Endodermal cell (in vitro differentiated cells): ENCODE measurements at regions not wholly inside any gene's neighbourhood (a gene's known extent, or its start where the extent isn't known, plus 50 kb on each side); places are given as distances from the start of the nearest gene placed in this dataset.
A peak's percentile ranks its signal among the peaks of the same experiment; 100 is the strongest.

Experiments used
- DNase-seq: peaks from one replicate; pipeline ENCODE4 v3.0.0-alpha.2; 2017
- H3K27ac ChIP-seq: 2 replicates; pipeline ENCODE4 v1.5.1; 2013; ENCODE audit warnings: mild to moderate bottlenecking, low read depth, low read length, moderate library complexity
- H3K27me3 ChIP-seq: 2 replicates; pipeline ENCODE4 v1.6.1; 2013; ENCODE audit warnings: mild to moderate bottlenecking, low read length, moderate library complexity; ENCODE audit not compliant: insufficient read depth, control insufficient read depth, poor library complexity, severe bottlenecking
- H3K36me3 ChIP-seq: 2 replicates; pipeline ENCODE4 v1.7.0; 2013; ENCODE audit warnings: mild to moderate bottlenecking, low read length, moderate library complexity; ENCODE audit not compliant: control insufficient read depth, insufficient read depth
- H3K4me1 ChIP-seq: one replicate; pipeline ENCODE4 v1.7.0; 2013; ENCODE audit warnings: low read length; ENCODE audit not compliant: control insufficient read depth, insufficient read depth
- H3K4me3 ChIP-seq: 2 replicates; pipeline ENCODE4 v1.5.1; 2013; ENCODE audit warnings: mild to moderate bottlenecking, low read length, moderate library complexity
- H3K9ac ChIP-seq: 2 replicates; pipeline ENCODE4 v1.6.1; 2013; ENCODE audit warnings: mild to moderate bottlenecking, low read length, moderate library complexity; ENCODE audit not compliant: poor library complexity, severe bottlenecking; ENCODE audit errors: extremely low read depth
- H3K9me3 ChIP-seq: 2 replicates; pipeline ENCODE4 v1.6.1; 2013; ENCODE audit warnings: mild to moderate bottlenecking, low read length, moderate library complexity; ENCODE audit not compliant: control insufficient read depth
- H3K27ac Mint-ChIP-seq: 2 replicates; pipeline ENCODE4 v1.8.0; 2020; ENCODE audit warnings: mixed read lengths
- H3K27me3 Mint-ChIP-seq: 2 replicates; pipeline ENCODE4 v1.8.0; 2021; ENCODE audit warnings: mild to moderate bottlenecking, mixed read lengths; ENCODE audit not compliant: insufficient read depth
- H3K36me3 Mint-ChIP-seq: 2 replicates; pipeline ENCODE4 v1.8.0; 2020; ENCODE audit warnings: low read depth, mixed read lengths
- H3K4me1 Mint-ChIP-seq: 2 replicates; pipeline ENCODE4 v1.8.0; 2020; ENCODE audit warnings: mixed read lengths
- H3K4me3 Mint-ChIP-seq: 2 replicates; pipeline ENCODE4 v1.8.0; 2020; ENCODE audit warnings: mild to moderate bottlenecking, moderate library complexity, mixed read lengths
- H3K9me3 Mint-ChIP-seq: 2 replicates; pipeline ENCODE4 v1.8.0; 2020; ENCODE audit warnings: mild to moderate bottlenecking, mixed read lengths
- WGBS, 2 experiments: methylation state at CpG; one replicate each; pipeline versions ENCODE4 v1.1.5 to v1.1.7; 2013; ENCODE audit warnings: missing lambda C conversion rate in 2 of 2, mixed read lengths in 1 of 2; ENCODE audit not compliant: insufficient coverage in 1 of 2, insufficient read length in 1 of 2; 5-methylcytosine and 5-hydroxymethylcytosine counted together
- TF ChIP-seq, protein P1 (sequence below): fragments of 200-600 bp; sonication (generic); conservative IDR thresholded peaks from 2 replicates; pipeline ENCODE4 v1.5.0; 2021; ENCODE audit warnings: antibody characterized with exemption, mild to moderate bottlenecking

- WGBS, 2 experiments: 86 to 94% methylated on average over 3 to 5 of the region's 5 CpGs
- H3K4me1 Mint-ChIP-seq: peaks cover 38% of the 10 kb centered on the region
- H3K4me3 Mint-ChIP-seq: no peak overlapping the region
- Histone ChIP-seq H3K4me1 (peaks cover 11% of the 10 kb centered on the region), H3K27ac (no peak overlapping the region), H3K9me3 (no peaks in the 10 kb centered on the region), H3K9ac (no peak overlapping the region), H3K4me3 (no peak overlapping the region), H3K27me3 (peaks cover 9% of the 10 kb centered on the region), H3K36me3 (no peaks in the 10 kb centered on the region)
- H3K9me3 Mint-ChIP-seq: no peaks in the 10 kb centered on the region
- peak; percentile 38 for DNase-seq
- H3K36me3 Mint-ChIP-seq: no peaks in the 10 kb centered on the region
- H3K27me3 Mint-ChIP-seq: peaks cover 16% of the 10 kb centered on the region
- TF ChIP-seq, protein P1, sequence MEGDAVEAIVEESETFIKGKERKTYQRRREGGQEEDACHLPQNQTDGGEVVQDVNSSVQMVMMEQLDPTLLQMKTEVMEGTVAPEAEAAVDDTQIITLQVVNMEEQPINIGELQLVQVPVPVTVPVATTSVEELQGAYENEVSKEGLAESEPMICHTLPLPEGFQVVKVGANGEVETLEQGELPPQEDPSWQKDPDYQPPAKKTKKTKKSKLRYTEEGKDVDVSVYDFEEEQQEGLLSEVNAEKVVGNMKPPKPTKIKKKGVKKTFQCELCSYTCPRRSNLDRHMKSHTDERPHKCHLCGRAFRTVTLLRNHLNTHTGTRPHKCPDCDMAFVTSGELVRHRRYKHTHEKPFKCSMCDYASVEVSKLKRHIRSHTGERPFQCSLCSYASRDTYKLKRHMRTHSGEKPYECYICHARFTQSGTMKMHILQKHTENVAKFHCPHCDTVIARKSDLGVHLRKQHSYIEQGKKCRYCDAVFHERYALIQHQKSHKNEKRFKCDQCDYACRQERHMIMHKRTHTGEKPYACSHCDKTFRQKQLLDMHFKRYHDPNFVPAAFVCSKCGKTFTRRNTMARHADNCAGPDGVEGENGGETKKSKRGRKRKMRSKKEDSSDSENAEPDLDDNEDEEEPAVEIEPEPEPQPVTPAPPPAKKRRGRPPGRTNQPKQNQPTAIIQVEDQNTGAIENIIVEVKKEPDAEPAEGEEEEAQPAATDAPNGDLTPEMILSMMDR: no peak
- no peak overlapping the region for H3K27ac Mint-ChIP-seq
These were observed 120.0 kb upstream of the ZNF536 start for GRCh38 chr19:30252214-30252613.

- Mint-ChIP-seq H3K27me3 (peaks cover 16% of the 10 kb centered on the region), H3K27ac (no peak overlapping the region), H3K36me3 (no peaks in the 10 kb centered on the region), H3K9me3 (no peaks in the 10 kb centered on the region), H3K4me3 (no peak overlapping the region), H3K4me1 (peaks cover 47% of the 10 kb centered on the region)
- peak; percentile 76 for DNase-seq
- Histone ChIP-seq H3K4me1 (peaks cover 11% of the 10 kb centered on the region), H3K36me3 (no peaks in the 10 kb centered on the region), H3K4me3 (no peak overlapping the region), H3K27ac (no peak overlapping the region), H3K9ac (no peak overlapping the region), H3K9me3 (no peaks in the 10 kb centered on the region), H3K27me3 (peaks cover 9% of the 10 kb centered on the region)
- TF ChIP-seq, protein P1: no peak
- WGBS, 2 experiments: 59 to 68% methylated on average over 7 to 15 of the region's 15 CpGs
These were observed 118.6 kb upstream of the ZNF536 start for GRCh38 chr19:30253581-30253996.

- H3K36me3 ChIP-seq: no peaks in the 10 kb centered on the region
- peaks cover 9% of the 10 kb centered on the region for H3K27me3 ChIP-seq
- H3K9me3 ChIP-seq: no peaks in the 10 kb centered on the region
- no peak overlapping the region for H3K4me3 Mint-ChIP-seq
- TF ChIP-seq, protein P1: no peak
- no peaks in the 10 kb centered on the region for H3K9me3 Mint-ChIP-seq
- H3K4me3 ChIP-seq: no peak overlapping the region
- no peaks in the 10 kb centered on the region for H3K36me3 Mint-ChIP-seq
- no peak overlapping the region for H3K9ac ChIP-seq
- WGBS, 2 experiments: 81 to 83% methylated on average over 1 to 5 of the region's 5 CpGs
- DNase-seq: peak; percentile 14
- no peak overlapping the region for H3K27ac Mint-ChIP-seq
- peaks cover 16% of the 10 kb centered on the region for H3K27me3 Mint-ChIP-seq
- peaks cover 11% of the 10 kb centered on the region for H3K4me1 ChIP-seq
- H3K27ac ChIP-seq: no peak overlapping the region
- H3K4me1 Mint-ChIP-seq: peaks cover 47% of the 10 kb centered on the region
These were observed 118.0 kb upstream of the ZNF536 start for GRCh38 chr19:30254158-30254557.
